ENCODE measurements at regions not wholly inside any gene's neighbourhood (a gene's known extent, or its start where the extent isn't known, plus 50 kb on each side); places are given as distances from the start of the nearest gene placed in this dataset.
"Not testable (repeated sequence)": the region's sequence is repeated elsewhere in the genome, so short reads cannot be mapped to it uniquely, and the experiment has no call there.

DNA sequence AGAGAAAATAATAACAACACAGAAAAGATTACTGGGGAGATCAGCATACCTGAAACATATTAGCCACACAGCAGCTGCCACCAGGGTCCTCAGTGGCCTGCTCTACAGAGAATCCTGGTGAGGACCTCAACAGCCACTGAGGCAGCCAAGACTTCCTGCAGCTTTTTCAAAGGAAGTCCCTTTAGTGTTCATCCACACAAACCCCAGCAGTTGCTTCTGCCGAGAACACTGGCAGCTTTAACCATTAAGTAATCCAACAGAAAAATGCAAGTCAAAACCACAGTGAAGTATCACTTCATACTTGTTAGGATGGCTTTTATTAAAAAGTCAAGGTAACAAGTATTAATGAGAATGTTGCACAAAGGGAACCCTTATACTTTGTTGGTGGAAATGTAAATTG is 542.0 kb upstream of the GCFC2 start:
- no peak for DNase-seq

DNA sequence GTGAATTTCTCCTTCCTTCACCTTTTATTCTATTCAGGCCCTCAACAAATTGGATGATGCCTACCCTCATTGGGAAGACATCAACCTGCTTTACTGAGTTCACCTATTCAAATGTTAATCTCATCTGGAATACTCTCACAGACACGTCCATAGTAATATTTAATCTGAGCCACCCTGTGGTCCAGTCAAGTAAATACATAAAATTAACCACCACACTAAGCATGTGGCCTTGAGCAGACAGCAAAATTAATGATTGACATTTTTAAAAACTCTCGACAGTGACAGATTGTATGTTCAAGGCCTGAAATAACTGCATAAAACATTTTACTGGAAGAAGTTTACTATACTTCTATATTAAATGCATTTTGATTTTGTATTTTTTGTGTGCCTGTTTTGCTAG is 540.6 kb upstream of the GCFC2 start:
- no peak for DNase-seq

DNA sequence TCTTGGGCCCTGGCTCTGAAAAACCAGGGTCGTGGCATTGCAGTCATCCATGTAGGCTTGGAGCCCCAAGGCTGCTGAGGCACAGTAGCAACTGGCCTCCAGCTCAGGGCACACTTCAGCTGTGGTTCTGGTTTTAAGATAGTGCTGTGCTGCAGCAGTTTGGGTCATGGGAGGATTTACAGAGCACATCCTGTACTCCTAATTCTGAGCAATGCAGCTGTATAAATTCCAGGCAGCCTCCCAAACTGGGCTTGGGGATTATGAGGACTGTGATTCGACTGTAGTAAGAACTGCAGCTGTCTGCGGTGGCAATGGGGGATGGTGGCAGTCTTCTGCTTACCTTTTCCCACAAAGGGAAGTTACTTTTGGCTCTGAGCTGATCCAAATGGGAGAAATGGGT is 536.3 kb upstream of the GCFC2 start:
- DNase-seq = no peak

DNA sequence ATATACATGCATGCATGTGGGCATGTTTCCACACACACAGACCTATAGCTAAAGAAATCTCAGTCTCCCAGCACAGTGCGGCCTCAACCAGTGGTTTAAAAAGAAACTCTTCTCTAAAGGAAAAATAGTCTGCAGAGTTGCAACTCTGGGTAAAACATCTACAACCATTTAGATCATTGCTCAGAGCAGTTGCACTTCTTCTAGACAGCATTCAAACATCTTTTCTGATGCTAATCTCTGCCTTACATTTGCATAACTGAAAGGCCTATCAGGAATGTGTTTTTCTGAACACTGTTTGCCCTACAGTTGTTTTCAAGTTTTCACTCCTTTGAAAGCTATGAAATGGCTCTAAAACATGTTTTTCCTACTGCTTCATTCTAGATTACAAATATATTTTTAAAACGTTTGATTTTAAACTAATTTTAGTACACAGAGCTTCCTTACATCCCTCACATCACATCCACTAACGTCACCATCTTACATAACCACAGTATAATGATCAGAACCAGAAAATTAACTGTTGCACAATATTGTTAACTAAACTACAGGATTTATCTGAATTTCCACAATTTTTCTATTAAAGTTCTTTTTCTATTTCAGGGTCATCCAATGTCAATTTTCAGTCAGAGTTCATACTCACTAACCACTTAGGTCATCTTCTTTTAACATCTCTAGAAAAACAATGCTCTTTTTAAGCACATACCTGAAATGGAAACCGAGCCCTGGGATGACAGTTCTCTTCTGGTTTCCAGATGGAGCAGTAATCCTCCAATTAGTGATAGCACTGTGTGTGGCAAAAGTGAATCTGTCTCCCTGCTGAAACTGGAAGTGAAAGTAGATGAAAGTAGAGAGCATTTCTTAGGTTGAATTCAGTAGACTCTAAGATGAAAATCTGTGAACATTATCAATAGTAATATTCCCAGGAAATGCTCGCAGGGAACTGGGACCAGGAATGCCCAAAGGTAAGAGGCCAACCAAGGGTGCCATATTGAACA is 501.6 kb upstream of the GCFC2 start:
- DNase-seq = no peak

DNA sequence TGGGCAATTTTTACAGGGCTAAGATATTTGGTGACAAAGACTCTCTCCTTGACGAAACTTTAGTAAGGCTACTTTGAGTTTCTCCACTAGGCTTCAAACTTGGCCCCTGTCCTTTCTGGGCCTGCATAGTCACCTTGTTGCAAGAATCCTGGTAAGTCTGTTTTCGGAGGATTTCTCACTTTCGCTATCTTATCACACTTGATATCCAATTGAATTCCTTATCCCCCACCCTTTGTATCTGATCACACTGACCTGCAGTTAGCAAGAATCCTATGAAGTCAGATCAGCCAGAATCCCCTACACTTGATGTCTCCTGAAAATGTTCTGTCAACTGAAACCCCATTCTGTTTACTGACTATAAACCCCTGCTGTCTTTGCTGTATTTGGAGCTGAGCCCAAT is 499.8 kb upstream of the GCFC2 start:
- no peak for DNase-seq

DNA sequence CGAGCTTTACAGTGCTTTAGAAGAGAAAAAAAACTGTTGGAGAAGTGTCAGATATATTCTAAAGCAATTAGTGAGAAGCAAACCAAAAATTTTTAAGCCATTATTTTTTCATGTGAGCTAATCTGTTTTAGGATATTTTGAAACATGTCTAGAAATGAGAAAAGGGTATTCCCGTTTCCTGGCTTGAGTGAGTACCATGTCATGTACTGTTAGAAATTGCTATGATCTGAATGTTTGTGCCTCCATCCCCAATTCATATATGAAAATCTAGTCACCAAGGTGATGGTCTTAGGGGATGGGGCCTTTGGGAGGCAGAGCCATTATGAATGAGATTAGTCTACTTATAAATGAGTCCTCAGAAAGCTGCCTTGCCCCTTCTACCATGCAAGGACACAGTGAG is 493.3 kb upstream of the GCFC2 start:
- DNase-seq = no peak

DNA sequence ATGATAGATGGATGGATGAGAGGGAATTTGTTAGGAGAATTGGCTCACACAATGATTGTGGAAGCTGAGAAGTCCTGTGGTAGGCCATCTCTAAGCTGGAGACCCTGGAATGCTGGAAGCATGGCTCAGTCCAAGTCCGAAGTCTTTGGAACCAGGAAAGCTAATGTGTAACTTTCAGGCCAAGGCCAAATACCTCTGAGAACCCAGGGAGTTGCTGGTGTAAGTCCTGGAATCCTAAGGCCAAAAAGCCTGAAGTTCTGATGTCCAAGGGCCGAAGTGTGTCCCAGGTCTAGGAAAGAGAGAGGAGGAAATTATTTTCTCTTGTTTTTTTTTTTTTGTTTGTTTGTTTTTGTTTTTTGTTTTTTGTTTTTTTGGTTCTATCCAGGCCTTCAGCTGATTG is 492.2 kb upstream of the GCFC2 start:
- no peak for DNase-seq

DNA sequence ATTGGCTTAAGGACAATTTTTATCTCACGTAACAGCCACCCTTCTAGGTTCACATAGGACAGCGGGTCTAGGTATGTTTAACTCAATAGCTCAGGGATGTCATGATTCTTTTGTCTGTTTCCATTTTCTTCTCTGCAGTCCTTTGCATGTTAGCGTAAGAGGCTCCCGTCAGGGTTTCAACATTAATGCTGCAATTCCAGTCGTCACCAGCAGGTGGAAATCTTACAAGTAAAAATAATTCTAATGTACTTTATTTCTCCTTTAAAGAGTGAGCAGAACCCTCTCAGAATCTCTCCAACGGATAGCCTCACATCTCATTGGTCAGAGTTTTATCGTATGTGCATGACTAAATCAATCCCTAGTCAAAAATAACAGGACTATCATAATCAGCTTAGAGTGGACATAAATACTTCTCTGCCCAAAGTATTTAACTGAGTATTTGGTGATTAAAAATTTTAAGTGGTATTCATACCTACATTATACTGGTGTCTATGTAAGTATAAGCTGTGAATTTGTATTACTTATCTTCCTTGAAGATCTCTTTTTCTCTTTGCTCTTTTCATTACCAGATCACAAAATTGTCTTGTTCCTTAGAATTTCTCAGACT is 487.2 kb upstream of the GCFC2 start:
- DNase-seq = no peak

DNA sequence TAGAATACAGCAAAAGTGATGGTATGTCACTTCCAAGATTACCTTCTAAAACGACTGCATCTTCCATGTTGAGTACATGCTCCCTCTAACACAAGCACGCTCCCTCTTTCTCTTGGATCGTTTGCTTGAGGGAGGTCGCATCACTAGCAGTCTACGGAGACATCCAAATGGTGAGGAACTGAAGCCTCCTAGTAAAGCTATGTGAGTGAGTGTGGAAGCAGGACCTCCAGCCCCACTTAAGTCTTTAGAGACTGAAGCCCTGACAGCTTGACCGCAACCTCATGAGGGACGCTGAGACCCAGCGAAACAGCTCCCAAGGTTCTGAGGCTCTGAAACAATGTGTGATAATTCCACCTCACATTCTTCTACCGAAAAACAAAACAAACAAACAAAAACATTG is 486.7 kb upstream of the GCFC2 start:
- DNase-seq = no peak

DNA sequence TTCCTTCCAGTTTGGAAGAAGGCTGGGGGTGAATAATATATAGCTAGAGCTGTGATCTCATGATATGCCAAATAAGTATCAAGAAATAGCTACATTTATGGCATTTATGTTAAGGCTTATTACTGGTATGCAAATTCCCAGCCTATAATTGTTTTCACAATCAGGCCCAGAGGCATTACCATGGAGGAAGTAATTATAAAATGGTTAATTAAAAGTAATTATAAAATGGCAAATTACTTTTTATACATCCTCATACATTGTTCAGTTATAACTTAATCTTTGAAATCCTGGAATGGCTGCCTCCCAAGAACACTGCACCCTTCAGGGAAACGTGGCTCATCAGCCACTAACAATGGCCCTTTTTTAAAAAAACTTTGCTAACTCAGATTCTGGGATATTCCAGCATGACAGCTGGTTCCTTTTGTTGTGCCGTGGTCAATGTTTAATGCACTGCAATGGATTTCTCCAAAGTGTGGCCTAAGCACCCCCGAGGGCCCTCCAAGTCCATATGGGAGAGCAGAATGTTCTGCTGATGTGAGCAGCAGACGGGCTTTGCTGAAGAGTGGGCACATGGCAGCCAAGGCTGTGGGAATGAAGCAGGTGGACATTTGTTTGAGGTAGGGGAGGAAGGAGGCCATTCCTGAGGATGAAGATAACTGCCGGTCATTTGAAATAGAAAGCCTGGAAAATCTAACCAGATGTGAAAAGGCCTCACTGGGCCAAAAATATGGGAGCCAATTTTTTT is 483.5 kb upstream of the GCFC2 start:
- no peak for DNase-seq

DNA sequence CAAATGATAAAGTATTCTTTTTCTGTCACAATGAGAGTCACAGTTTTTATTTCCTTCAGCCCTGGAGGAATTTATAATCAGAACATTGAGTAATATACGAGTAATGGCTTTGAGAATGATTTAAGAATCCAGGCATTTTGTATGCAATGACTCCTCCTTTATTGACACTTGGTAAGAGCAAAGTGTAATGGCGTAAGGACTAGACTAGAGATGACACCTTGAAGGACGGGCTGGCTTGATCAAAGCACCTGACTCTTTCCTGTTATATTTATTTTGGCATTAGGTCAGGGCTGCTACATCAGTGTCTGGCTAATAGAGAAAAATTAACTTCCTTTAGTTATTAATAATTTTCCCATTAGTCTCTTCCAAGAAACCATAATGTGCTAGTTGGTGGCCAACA is 482.4 kb upstream of the GCFC2 start:
- no peak for DNase-seq

DNA sequence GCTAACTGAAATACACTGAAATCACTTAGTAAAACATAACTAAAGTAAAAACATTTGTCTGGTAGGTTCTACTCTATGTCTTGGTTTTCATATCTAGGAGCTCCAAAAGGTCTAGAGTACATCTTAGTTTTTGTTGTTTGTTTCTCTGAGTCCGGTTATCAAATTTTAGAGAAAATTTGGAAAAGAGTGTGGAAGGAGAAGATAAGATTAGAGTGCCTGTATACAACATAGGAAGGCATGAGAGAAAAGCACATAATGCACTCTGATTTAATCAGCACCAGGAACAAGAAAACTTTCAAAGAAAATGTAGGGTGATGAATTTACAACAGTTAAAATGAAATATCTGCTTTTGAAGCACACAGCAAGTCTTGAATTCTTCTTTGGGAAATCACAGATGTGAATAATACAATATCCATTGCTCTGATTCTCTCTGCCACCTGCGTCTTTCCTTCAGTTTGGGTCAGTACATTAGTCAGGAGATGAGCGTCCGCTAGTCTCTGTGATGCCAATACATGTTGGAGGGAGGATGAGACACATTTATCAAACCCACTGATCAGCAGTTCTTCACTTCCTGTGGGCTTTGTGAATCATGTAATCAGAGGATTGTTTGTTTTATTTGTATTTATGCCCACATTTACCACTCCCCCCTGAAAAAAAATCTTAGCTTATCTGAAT is 477.8 kb upstream of the GCFC2 start:
- no peak for DNase-seq

DNA sequence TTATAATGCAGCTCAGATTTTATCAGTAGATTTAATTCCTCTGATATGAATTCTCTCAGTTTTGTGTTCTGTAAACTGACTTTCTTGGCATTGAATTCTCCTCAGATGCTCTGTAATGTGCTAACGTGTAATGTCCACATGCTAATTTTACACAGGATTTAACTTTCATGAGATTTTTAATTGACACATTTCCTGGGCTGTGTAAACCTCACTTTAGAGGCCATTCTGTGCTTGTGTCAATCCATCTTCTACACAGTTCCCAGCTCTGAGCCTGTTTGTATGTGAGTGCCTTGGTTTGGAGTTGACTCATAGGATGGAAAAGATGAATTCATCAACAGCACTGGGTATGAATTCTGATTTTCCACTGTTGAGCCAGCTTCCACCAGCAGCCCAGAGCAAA is 476.7 kb upstream of the GCFC2 start:
- no peak for DNase-seq

DNA sequence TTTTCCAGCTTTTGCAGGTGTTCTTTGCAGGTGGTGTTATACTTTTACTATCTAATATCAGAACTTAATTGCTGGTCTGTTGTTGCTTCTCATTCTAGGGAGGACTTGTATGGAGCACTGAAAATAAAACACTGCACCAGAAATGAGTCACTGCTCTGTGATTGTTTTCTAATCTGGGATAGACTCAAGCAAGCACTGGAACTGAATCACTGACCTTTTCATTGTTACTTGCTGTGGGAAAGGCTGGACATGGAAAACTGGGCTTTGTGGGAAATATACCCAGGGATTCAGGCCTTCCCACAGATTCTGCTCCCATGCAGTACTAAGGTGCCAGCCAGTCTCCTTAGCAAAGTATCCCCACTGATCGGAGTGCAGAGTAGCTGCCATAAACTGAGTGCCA is 470.0 kb upstream of the GCFC2 start:
- DNase-seq = no peak

DNA sequence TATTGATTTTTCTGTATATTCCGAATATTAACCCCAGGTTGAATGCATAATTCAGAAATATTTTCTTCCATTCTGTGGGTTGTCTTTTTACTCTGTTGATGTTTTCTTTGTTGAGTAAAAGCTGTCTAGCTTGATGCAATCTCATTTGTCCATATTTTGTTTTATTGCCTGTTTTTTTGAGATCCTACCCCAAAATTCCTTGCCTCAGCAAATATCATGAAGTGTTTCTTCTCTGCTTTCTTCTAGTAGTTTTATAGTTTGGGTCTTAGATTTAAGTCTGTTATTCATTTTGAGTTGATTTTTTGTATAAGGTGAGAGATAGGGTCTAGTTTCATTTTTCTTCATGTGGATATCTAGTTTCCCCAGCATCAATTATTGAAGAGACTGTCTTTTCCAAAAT is 467.9 kb upstream of the GCFC2 start:
- DNase-seq = no peak

DNA sequence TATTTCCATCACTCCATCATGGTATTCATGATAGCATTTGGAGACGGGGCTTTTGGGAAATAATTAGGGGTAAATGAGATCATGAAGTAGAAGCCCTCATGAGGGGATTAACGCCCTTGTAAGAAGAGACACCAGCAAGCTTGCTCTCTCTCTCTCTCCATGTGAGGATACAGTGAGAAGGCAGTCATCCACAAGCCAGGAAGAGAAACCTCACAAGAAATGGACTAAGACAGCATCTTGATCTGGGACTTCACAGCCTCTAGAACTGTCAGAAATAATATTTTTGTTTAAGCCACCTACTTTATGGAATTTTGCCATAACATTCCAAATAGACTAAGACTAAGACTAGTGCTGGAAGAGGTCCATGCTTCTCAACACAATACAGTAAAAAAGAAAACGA is 464.6 kb upstream of the GCFC2 start:
- no peak for DNase-seq

DNA sequence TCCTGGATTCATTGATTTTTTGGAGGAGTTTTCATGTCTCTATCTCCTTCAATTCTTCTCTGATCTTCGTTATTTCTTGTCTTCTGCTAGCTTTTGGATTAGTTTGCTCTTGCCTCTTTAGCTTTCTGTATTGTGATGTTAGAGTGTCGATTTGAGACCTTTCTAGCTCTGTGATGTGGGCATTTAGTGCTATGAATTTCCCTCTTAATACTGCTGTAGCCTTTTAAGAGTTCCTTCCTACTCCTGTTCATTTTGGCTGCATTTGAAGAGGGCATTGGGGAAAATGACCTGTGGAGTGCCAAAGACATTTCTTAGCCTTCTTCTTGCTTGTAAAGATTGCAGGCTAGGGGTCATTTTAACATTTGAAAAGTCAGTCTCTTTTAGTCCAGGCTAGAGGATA is 463.8 kb upstream of the GCFC2 start:
- no peak for DNase-seq

DNA sequence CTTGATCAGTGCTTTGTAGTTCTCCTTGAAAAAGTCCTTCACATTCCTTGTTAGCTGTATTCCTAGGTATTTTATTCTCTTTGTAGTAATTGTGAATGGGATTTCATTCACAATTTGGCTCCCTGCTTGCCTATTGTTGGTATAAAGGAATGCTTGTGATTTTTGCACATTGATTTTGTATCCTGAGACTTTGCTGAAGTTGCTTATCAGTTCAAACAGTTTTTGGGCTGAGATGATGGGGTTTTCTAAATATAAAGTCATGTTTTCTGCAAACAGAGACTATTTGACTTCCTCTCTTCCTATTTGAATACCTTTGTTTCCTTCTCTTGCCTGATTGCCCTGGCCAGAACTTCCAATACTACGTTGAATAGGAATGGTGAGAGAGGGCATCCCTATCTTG is 462.5 kb upstream of the GCFC2 start:
- DNase-seq = not testable (repeated sequence)

DNA sequence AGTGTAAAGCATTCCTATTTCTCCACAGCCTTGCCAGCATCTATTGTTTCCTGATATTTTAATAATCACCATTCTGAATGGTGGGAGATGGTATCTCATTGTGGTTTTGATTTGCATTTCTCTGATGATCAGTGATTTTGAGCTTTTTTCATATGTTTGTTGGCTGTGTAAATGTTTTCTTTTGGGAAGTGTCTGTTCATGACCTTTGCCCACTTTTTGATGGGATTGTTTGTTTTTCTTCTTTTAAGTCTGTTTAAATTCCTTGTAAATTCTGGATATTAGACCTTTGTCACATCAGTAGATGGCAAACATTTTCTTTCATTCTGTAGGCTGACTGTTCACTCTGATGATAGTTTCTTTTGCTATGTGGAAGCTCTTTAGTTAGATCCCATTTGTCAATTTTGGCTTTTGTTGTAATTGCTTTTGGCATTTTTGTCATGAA is 461.5 kb upstream of the GCFC2 start:
- DNase-seq = not testable (repeated sequence)

DNA sequence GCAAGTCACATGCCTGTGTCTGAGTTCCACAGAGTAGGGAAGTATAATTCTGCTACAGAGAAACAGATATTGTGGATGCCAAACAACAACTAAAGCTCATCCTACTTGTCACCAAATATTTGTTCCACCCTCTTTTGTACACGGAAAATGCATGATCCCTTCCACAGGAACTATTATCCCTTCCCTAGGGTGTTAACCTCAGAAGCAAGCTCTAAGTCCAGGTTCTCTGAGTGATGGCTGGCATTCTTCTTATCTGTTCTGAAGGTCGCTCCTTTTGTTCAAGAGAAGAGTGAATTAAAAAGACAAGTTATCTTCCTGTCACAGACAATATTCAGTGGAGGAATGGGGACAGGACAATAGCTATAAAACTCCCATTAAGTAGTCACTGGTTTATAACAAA is 460.1 kb upstream of the GCFC2 start:
- no peak for DNase-seq

DNA sequence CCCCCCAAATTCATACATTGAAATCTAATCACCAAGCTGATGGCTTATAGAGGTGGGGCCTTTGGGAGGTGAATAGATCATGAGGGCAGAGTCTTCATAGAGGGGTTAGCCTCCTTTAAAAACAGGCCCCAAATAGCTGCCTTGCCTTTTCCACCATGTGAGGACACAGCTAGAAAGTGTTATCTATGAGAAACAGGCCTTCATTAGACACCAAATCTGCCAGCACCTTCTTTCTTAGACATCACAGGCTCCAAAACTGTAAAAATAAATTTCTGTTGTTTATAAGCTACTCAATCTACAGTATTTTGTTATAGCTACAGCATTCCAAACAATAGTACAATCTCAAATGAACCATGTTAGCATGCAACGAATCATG is 459.3 kb upstream of the GCFC2 start:
- no peak for DNase-seq

DNA sequence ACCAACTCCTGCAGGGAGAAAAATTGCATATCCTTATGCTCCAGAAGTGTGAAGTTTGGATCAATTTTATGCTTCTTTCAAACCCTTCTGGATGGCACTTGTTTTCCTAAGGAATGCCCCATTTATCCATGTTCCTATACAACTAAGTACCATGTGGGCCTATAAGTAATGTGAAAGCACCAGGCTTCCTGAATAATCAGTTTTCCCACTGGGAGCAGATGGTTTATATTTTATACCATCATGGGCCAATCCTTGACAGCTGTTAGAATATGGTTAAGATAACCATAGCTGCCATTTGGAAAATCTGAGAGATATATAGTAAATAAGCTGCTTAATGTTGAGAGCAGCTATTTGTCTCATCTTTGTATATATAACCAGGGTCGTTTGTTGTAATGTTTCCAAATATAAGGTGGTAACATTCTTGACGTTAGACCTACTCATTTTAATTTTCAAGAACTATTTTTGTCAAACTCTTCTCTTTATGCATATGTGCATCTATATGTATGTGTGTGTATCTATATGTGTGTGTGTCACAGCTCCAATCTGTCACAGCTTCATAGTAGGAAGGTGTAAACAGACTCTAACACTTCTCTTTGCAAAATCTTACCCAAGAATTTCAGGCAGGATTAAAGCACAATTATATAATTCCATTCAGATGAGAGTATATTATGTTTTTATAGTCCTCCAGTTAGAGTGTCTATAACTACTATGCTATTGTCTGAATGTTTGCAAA is 458.7 kb upstream of the GCFC2 start:
- DNase-seq = no peak

DNA sequence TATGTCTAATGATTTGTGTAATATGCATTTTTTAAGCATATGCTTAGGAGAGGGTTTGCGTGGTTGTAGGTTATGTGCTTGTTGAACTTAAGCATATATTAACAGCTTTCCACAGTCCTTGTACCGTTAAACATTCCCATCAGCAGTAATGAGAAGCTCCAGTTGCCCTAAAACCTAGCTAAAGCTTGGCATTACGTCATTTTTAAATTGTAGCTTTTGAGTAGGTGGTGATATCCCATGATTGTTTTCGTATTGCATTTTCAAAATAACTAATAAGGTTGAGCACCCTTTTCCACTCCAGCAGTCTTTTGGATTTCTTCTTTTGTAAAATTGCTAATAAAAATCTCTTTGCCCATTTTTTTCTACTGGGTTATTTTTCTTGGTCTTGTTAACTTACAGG is 453.1 kb upstream of the GCFC2 start:
- DNase-seq = no peak
